ENCODE measurements at regions not wholly inside any gene's neighbourhood (a gene's known extent, or its start where the extent isn't known, plus 50 kb on each side); places are given as distances from the start of the nearest gene placed in this dataset.

DNA sequence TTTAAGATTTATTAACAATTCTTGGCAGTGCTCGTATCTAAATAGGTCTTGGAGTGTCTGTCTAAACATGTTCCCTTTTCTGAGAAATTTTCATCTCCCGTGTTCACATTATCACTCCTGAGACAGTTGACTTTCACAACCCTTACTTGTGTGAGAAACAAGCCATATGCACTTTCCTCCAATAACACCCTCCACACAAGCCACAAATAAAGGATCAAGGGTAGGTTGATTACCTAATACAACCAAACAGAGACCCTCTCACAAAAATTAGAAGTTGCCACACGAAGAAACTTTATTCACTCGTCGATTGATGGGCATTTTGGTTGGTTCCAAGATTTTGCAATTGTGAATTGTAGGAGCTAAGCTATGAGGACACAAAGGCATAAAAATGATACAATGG lies 763.9 kb downstream of the TRAM1L1 start (continued):
- TF ChIP-seq, protein P1, sequence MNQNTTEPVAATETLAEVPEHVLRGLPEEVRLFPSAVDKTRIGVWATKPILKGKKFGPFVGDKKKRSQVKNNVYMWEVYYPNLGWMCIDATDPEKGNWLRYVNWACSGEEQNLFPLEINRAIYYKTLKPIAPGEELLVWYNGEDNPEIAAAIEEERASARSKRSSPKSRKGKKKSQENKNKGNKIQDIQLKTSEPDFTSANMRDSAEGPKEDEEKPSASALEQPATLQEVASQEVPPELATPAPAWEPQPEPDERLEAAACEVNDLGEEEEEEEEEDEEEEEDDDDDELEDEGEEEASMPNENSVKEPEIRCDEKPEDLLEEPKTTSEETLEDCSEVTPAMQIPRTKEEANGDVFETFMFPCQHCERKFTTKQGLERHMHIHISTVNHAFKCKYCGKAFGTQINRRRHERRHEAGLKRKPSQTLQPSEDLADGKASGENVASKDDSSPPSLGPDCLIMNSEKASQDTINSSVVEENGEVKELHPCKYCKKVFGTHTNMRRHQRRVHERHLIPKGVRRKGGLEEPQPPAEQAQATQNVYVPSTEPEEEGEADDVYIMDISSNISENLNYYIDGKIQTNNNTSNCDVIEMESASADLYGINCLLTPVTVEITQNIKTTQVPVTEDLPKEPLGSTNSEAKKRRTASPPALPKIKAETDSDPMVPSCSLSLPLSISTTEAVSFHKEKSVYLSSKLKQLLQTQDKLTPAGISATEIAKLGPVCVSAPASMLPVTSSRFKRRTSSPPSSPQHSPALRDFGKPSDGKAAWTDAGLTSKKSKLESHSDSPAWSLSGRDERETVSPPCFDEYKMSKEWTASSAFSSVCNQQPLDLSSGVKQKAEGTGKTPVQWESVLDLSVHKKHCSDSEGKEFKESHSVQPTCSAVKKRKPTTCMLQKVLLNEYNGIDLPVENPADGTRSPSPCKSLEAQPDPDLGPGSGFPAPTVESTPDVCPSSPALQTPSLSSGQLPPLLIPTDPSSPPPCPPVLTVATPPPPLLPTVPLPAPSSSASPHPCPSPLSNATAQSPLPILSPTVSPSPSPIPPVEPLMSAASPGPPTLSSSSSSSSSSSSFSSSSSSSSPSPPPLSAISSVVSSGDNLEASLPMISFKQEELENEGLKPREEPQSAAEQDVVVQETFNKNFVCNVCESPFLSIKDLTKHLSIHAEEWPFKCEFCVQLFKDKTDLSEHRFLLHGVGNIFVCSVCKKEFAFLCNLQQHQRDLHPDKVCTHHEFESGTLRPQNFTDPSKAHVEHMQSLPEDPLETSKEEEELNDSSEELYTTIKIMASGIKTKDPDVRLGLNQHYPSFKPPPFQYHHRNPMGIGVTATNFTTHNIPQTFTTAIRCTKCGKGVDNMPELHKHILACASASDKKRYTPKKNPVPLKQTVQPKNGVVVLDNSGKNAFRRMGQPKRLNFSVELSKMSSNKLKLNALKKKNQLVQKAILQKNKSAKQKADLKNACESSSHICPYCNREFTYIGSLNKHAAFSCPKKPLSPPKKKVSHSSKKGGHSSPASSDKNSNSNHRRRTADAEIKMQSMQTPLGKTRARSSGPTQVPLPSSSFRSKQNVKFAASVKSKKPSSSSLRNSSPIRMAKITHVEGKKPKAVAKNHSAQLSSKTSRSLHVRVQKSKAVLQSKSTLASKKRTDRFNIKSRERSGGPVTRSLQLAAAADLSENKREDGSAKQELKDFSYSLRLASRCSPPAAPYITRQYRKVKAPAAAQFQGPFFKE (tag by site-specific recombination; IDR thresholded peaks at IDR 0.05; ENCODE audit: borderline replicate concordance), result no peak
- no peak for TF ChIP-seq ZNF776 (tag by site-specific recombination; IDR thresholded peaks at IDR 0.05; ENCODE audit: borderline replicate concordance)

- POLR2A ChIA-PET, result no interaction called here
- Histone ChIP-seq H3K36me3 (ENCODE audit: control insufficient read depth in 2 of 2, insufficient read depth in 1 of 2, low read length in 2 of 2) (no peaks in the 10 kb centered on the region), H3K4me3 (ENCODE audit: low read depth, low read length) (no peak overlapping the region), H3K9me3 (ENCODE audit: control insufficient read depth, insufficient read depth, low read depth, low read length) (no peaks in the 10 kb centered on the region), H3K4me1 (ENCODE audit: control insufficient read depth, insufficient read depth, low read length) (no peaks in the 10 kb centered on the region), H3K27ac (ENCODE audit: extremely low read depth, low read depth, low read length) (no peak overlapping the region)
- TF ChIP-seq KLF9 (tag by site-specific recombination; IDR thresholded peaks at IDR 0.05; ENCODE audit: low read depth), result no peak
- TF ChIP-seq ZNF37A (tag by site-specific recombination; IDR thresholded peaks at IDR 0.05), result no peak
- CTCF ChIA-PET, result interaction anchor here (0.6 kb wide), 1 partner anchor 307 kb away, joined by 8 read pairs; no protein-coding TSS in a partner anchor
Measured at GRCh38 chr4:116320859-116321258, 764.5 kb downstream of the TRAM1L1 start.

GRCh38 chr4:116303736-116304188 lies 781.6 kb downstream of the TRAM1L1 start:
- CTCF ChIA-PET, result no interaction called here
- TF ChIP-seq SALL2 (tag by site-specific recombination; IDR thresholded peaks at IDR 0.05; ENCODE audit: borderline replicate concordance) (no peak), HOXA7 (CRISPR knock-in tag; IDR thresholded peaks at IDR 0.05; ENCODE audit: borderline replicate concordance) (no peak), IKZF3 (tag by site-specific recombination; IDR thresholded peaks at IDR 0.05) (no peak), ZNF366 (tag by site-specific recombination; conservative IDR thresholded peaks at IDR 0.05) (no peak), ZNF473 (tag by site-specific recombination; IDR thresholded peaks at IDR 0.05) (no peak), ZNF138 (tag by site-specific recombination; IDR thresholded peaks at IDR 0.05; ENCODE audit: borderline replicate concordance) (no peak), ZNF335 (tag by site-specific recombination; conservative IDR thresholded peaks at IDR 0.05) (no peak), GLI2 (tag by site-specific recombination; IDR thresholded peaks at IDR 0.05; ENCODE audit: borderline replicate concordance, low read depth) (no peak), ZNF707 (tag by site-specific recombination; IDR thresholded peaks at IDR 0.05) (no peak), ZNF777 (tag by site-specific recombination; IDR thresholded peaks at IDR 0.05; ENCODE audit: borderline replicate concordance) (no peak), ZNF768 (tag by site-specific recombination; IDR thresholded peaks at IDR 0.05) (no peak), ZNF174 (tag by site-specific recombination; IDR thresholded peaks at IDR 0.05) (no peak)
- TF ChIP-seq, protein P2, sequence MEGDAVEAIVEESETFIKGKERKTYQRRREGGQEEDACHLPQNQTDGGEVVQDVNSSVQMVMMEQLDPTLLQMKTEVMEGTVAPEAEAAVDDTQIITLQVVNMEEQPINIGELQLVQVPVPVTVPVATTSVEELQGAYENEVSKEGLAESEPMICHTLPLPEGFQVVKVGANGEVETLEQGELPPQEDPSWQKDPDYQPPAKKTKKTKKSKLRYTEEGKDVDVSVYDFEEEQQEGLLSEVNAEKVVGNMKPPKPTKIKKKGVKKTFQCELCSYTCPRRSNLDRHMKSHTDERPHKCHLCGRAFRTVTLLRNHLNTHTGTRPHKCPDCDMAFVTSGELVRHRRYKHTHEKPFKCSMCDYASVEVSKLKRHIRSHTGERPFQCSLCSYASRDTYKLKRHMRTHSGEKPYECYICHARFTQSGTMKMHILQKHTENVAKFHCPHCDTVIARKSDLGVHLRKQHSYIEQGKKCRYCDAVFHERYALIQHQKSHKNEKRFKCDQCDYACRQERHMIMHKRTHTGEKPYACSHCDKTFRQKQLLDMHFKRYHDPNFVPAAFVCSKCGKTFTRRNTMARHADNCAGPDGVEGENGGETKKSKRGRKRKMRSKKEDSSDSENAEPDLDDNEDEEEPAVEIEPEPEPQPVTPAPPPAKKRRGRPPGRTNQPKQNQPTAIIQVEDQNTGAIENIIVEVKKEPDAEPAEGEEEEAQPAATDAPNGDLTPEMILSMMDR (tag by site-specific recombination; IDR thresholded peaks at IDR 0.05), result no peak

More at GRCh38 chr4:116303736-116304188, 781.6 kb downstream of the TRAM1L1 start:
- POLR2A ChIA-PET, result no interaction called here
- H3K27ac ChIP-seq (ENCODE audit: extremely low read depth, low read depth, low read length), result no peak overlapping the region
- no peaks in the 10 kb centered on the region for H3K36me3 ChIP-seq (ENCODE audit: control insufficient read depth in 2 of 2, insufficient read depth in 1 of 2, low read length in 2 of 2)
- no peak overlapping the region for H3K4me3 ChIP-seq (ENCODE audit: low read depth, low read length)
- H3K9me3 ChIP-seq (ENCODE audit: control insufficient read depth, insufficient read depth, low read depth, low read length), result no peaks in the 10 kb centered on the region
- no peaks in the 10 kb centered on the region for H3K4me1 ChIP-seq (ENCODE audit: control insufficient read depth, insufficient read depth, low read length)
